HFF-Myc (cell line): ENCODE measurements at regions not wholly inside any gene's neighbourhood (a gene's known extent, or its start where the extent isn't known, plus 50 kb on each side); places are given as distances from the start of the nearest gene placed in this dataset.
"Not testable (repeated sequence)": the region's sequence is repeated elsewhere in the genome, so short reads cannot be mapped to it uniquely, and the experiment has no call there.

ENCODE experiments used
- DNase-seq: peaks from one replicate; pipeline ENCODE4 v3.0.0-alpha.2; 2011; ENCODE audit warnings: low read depth; ENCODE audit errors: extremely low read depth
- H3K4me3 ChIP-seq: replicated peaks from 2 replicates; pipeline ENCODE4 v1.5.1; 2011; ENCODE audit warnings: low read depth, mild to moderate bottlenecking, control low read depth, low read length
- CTCF ChIP-seq: IDR thresholded peaks from 2 replicates; pipeline ENCODE4 v1.5.1; 2012; ENCODE audit warnings: mild to moderate bottlenecking, low read depth, low read length, control low read depth; ENCODE audit errors: missing control alignments

- DNase-seq: no peak
Observed at GRCh38 chr3:147305533-147306250, 100.7 kb downstream of the ZIC4 start.

GRCh38 chr3:147304756-147305155, 101.6 kb downstream of the ZIC4 start:
- H3K4me3 ChIP-seq: no peak overlapping the region
- no peak for TF ChIP-seq CTCF
- no peak for DNase-seq

More at GRCh38 chr3:147305533-147306250, 100.7 kb downstream of the ZIC4 start:
- no peak for TF ChIP-seq CTCF
- no peak overlapping the region for H3K4me3 ChIP-seq

GRCh38 chr3:147301781-147302180, 104.6 kb downstream of the ZIC4 start:
- no peak overlapping the region for H3K4me3 ChIP-seq
- TF ChIP-seq CTCF: no peak

GRCh38 chr3:147299656-147300055, 106.7 kb downstream of the ZIC4 start:
- no peak for DNase-seq
- no peak overlapping the region for H3K4me3 ChIP-seq
- TF ChIP-seq CTCF: no peak

More at GRCh38 chr3:147301781-147302180, 104.6 kb downstream of the ZIC4 start:
- no peak for DNase-seq

GRCh38 chr3:147298511-147298982, 107.8 kb downstream of the ZIC4 start:
- no peak for TF ChIP-seq CTCF
- DNase-seq: peak; percentile 96
- H3K4me3 ChIP-seq: no peak overlapping the region; the same call in 1 of the 2 replicates

GRCh38 chr3:147297761-147298350, 108.5 kb downstream of the ZIC4 start:
- DNase-seq: no peak
- H3K4me3 ChIP-seq: no peak overlapping the region; the same call in 1 of the 2 replicates
- no peak for TF ChIP-seq CTCF

GRCh38 chr3:147287370-147287769, 119.0 kb downstream of the ZIC4 start:
- DNase-seq, H3K4me3 ChIP-seq: not testable (repeated sequence)
